ENCODE measurements at regions not wholly inside any gene's neighbourhood (a gene's known extent, or its start where the extent isn't known, plus 50 kb on each side); places are given as distances from the start of the nearest gene placed in this dataset.
"Not testable (repeated sequence)": the region's sequence is repeated elsewhere in the genome, so short reads cannot be mapped to it uniquely, and the experiment has no call there.

- TF ChIP-seq CTCF (IDR thresholded peaks at IDR 0.05; ENCODE audit: insufficient read depth, low read length, poor library complexity, severe bottlenecking); EZH2phosphoT487 (conservative IDR thresholded peaks at IDR 0.05; ENCODE audit: low read length): not testable (repeated sequence)
Observed at GRCh38 chr11:121855138-121855537, 260.9 kb downstream of the BLID start.

Measured in SU-DHL-6 (cell line).